Activated CD8-positive, alpha-beta memory T cell treated with anti-CD3 and anti-CD28 coated beads, Interleukin-2, amount 50 U/mL, for 48 hours (primary cell): ENCODE measurements at regions not wholly inside any gene's neighbourhood (a gene's known extent, or its start where the extent isn't known, plus 50 kb on each side); places are given as distances from the start of the nearest gene placed in this dataset.

Source experiments
- DNase-seq: peaks from one replicate; pipeline ENCODE4 v3.0.0-alpha.2; 2020

DNA sequence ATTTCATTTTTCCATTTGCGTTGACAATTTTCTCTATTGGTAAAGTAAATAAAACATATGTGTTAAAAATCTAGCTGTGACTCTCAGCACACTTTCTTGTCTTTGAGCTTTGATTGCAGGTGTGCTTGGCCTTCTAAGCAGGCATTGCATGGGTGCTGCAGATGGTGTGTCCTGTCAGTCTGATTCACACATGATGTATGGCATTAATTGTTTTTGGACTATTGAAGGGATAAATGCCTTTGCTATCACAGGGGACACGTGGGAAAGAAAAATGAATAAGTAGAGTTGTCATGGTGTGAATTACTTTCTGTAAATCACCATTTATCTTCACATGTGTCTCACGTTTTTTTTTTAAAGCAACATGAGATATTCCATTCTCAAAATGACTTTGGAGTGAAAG lies 211.3 kb upstream of the NAV3 start:
- no peak for DNase-seq

DNA sequence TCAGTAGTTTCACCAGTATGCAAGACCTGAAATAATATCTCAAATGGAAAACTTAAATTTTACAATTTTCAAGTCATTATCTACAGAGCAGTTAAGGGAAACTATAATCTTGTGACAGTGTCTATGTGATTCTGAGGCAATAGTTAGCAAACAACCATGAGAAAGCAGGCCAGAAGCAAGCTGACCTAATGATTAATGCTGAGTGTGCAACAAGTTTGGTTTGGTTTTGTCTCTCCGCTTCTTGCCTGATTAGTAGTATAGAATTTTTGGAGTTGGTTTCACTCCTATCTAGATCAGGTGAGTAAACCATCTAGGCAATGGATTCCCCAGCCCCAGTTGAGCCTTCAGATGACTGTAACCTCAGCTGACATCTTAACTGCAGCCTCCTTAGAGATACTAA lies 212.9 kb upstream of the NAV3 start:
- DNase-seq: no peak

DNA sequence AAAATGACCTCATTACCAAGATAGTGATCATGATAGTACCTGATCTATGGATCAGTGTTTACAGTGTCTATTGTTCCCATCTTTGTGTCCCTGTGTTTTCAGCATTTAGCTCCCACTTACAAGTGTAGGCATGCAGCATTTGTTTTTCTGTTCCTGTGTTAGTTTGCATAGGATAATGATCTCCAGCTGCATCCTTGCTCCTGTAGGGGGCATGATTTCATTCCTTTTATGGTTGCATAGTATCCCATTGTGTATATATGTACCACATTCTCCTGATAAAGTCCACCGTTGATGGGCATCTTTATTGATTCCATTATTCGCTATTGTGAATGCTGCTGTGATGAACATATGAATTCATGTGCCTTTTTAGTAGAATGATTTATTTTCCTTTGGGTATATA lies 215.4 kb upstream of the NAV3 start:
- no peak for DNase-seq

DNA sequence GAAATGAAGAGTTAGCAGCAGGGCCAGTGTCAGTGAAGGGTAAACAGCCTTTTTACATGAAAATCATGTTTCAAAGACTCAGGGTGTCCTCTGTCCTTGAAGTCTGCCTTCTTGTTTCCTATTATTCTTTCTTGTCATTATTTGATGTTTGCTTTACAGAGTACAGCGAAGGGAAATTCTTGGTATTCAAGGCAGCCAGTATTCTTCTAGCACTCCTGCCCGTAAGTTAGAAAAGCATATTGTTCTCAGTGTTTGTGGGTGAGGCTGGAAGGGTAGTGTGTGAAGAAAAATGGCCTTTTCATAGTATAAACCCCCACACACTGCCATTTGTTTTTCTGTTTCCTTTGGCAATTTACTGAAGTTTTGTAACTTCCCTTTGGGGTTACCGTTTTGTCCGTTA lies 217.3 kb upstream of the NAV3 start:
- no peak for DNase-seq

DNA sequence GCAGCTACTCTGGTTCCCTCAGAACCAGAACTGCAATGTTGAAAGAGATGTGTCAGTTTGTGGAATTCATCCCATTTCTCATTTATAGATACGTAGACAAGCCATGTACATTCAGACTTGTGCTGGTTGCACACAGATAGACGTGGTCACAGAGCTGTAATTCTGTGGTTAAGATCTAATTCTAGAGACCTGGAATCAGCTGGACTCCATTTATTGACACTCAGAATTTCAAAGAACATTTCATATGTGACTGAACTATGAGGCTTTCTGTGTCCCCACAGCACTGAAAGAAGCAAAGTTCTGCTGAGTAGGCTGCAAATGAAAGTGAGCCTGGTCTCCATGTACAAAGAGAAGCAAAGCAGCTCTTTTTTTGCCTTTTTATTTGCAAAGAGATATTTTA lies 220.2 kb upstream of the NAV3 start:
- DNase-seq: no peak

DNA sequence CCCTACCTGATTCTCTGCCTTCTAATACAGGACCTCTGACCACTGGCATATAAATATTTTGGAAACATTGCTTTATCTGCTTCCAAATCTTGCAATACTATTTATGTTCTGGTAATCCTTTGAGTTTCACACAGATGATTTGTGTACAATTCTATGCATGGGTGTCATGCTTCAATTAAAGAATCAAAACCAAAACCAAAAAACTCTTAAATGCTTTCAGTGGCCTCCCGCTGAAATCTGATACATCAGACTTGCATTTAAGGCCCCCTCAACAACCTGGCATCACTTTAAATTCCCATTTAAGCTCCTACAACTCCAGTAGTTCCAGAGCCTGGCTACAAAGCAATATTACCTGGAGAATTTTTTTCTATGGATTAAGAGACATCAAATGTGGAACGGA lies 221.7 kb upstream of the NAV3 start:
- no peak for DNase-seq

DNA sequence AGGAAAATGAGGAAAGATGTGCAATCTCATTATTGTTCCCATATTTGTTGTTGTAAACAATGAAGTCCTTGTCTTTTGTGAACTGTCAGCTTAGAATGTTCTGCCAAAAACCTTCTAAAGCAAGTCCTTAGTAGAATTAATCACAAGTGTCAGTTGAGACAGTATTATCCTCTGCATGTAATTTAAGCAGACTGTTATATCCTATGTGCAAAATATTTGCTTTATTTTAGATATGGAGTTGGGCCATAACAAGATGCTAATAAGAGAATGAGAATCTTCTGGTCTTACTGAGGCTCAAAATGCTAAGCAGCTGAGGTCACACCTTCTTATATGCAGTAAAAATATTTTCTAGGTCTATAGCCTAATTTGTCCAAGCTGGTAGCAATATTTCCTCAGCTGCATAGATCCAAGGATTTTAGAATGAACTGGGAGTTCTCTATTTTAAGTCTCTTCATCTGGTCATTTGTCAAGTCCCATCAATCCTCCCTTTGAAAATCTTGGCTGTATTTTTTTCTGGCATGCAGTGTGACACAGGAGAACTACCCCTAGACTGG lies 222.3 kb upstream of the NAV3 start:
- no peak for DNase-seq

DNA sequence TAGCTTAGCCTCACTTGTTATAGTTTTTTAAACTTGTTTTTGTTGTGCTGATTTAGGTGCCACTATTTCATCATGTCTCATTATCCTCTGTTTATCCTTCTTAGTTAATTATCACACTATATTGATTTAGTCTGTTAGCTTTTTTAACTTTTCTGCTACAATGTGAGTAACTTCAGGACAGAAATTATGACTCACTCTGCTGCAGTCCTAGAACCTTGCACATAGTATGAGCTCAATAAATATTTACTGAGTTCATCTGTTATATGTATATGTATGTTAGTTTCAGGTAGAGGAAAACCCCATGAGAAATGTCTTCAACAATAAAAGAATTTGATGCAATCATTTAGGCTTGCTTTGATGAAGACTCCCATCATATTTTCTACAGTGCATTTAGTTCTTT lies 224.3 kb upstream of the NAV3 start:
- DNase-seq: no peak

DNA sequence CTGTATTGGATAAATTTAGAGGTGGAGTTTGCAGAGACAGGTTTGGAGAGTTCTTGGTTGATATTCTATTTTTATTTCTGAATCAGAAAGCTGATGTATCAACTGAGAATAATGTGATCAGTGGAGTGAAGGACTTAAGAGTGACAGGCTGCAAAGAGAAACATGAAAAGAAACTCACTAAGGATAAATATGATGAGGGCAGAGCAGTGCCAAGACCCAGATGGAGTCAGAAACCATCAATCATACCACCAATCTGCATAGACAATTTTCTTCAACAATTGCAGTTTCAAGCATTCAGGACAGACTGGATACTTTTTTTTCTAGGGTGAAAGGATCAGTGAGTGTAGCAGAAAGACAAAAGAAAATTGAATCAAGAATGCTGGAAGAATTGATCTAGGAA lies 226.7 kb upstream of the NAV3 start:
- no peak for DNase-seq

DNA sequence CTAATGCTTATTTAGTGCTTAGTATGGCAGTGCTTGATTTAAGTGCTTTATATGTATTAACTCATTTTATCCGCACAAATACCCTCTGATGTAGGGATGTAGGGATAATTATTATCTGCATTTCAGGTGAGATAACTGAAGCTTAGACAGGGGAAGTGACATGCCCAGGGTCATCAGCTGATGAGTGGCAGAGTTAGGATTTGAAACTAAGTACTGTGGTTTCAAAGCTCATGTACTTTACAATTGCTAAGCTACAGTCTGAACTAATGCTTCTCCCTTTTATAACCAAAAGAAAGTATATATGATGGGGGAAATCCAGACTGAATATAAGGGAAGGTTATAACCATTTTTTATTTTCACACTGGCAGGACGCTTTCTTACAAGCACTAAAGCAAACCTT lies 229.6 kb upstream of the NAV3 start:
- DNase-seq: no peak

DNA sequence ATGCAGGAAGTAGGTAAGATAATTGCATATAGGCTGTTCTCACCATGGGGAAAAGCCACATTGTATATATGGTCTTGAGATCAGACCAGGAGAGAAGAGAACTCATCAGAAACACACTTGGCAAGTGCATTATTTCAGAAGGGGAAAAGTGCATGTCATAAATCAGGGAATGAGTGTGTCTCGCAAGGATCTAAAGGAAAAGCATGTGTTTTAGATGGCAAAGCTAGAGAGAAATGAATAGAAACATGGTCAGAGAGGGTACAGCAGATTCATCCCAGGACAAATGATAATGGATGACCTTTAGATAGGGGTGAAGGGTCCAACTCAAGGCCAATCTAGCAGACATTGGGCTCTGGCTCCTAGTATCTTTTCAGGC lies 230.2 kb upstream of the NAV3 start:
- no peak for DNase-seq

DNA sequence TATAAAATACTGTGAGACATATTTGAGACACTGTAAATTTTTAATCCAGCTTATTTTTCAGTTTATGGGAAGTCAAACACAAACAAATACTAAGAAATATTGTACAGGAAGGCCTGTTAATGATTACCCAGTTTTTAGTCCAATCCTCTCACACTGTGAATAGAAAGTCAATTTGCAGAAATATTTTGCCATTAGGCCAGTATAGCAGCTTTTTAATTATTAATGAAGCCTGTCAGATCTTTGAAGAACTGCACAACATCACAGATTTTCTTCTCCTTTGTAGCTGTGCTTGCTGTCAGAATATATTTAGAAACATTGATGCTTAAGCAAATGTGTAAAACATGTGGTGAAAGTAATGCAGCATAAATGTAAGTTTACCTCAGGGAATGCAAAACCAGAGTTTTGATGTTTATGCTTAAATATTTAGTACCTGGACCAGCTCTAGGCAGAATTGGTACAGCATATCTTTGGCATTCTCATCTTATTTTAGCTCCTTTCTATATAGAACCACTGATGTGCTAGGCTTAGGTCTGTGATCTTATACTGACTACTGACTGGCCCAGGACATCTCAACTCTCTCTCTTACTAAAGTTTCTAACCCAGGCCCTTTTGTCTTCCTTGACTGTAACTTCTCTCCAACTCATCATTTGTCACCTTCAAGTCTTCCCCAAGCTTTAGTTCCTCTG lies 230.8 kb upstream of the NAV3 start:
- DNase-seq: no peak

DNA sequence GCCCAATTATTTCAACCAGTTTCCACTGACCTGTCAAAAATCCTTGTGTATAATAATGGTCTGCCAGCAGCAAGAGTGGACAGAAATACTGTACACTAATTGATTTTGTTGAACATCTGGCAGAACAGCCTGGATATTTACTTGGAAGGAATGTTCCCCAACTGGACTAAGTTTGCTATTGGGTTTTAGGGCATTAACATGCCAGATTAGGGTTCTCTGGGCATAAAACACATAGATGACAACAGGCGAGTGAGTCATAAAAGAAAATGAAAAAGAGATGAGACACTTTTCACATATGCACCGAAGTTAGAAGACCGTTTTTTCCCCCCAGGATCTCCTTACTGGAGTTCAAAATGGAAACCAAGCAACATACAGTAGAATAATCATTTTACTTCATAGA lies 236.3 kb upstream of the NAV3 start:
- no peak for DNase-seq

DNA sequence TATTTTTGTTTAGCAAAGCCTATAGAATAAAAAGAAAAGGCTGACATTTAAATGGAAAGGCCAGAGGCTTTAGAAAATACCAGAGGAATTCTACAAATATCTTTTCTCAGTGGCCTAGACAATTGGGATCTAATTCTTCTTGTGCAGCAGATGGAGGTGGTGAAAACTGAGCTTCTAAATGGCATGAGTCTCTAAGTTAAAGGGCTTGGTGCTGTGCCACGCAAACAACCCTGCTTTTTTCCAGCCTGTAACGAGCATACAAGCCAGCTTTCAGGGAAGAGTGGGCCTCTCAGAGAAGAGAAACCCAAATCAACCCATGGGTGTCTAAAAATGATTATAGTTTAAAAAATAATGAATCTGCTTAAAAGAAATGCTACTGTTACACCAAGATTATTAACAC lies 237.9 kb upstream of the NAV3 start:
- DNase-seq: no peak

DNA sequence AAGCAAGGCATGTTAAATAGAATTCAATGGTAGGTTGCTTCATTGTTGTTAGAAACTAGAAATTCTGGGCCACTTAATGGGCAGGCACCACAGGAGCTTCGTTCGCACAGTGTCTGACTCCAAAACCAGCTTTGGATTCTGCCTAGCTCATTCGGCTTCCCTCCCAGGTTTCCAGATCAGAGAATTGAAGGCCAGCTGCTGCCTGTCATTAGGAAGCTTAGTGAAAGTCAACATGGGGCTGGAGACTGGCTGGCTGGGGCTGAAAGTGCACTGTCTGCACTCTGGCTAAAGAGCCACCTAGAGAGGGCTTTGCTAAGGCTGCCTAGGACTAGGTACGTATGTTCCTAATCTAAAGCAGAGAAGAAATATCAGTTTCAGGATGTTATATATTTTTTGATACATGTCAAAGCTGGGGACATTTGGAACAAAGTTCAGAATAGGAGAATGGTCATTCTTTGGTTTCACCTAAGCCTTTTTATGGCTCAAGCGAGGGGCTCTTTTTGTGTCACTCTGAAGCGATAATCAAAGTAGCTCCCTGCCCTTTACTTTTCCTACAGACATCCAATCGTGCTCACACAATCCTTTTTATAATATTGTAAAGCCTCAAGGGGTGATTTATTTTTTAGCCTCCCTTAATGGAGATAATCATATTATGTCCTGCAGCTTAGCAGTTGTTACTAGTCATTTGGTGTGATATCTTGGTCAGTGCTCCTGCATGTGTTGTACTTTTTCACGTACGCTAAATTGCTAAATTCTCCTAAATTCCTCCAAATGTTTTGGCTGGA lies 238.5 kb upstream of the NAV3 start:
- no peak for DNase-seq

DNA sequence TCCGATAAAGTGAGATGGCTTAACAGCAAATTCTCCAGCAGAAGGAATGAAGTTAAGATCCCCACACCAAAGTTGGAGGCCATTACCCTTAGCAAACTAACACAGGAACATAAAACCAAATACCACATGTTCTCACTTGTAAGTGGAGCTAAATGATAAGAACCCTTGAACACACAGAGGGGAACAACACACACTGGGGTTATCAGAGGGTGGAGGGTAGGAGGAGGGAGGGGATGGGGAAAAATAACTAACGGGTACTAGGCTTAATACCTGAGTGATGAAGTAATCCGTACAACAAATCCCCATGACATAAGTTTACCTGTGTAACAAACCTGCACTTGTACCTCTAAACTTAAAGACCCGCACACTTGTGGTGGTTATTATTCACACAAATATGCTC lies 240.4 kb upstream of the NAV3 start:
- DNase-seq: no peak

DNA sequence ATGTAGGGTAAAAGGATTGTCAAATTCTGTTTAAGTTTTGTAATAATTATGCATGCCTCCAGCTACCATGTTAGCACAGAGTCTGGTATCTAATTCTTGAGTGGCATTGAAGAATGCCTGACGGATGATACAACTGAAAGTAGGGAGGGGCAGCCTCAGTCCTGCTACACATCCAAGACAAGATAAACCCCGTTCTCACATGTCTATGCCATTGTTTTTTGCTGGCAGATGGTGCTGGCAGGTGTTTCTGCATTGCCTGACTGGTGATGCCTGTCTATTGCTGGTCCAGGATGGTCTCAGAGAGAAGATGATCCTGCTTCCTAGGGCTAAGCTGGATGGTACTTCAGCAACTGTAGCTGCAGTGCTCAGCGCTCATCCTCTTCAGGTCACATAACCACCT lies 245.8 kb upstream of the NAV3 start:
- DNase-seq: no peak

DNA sequence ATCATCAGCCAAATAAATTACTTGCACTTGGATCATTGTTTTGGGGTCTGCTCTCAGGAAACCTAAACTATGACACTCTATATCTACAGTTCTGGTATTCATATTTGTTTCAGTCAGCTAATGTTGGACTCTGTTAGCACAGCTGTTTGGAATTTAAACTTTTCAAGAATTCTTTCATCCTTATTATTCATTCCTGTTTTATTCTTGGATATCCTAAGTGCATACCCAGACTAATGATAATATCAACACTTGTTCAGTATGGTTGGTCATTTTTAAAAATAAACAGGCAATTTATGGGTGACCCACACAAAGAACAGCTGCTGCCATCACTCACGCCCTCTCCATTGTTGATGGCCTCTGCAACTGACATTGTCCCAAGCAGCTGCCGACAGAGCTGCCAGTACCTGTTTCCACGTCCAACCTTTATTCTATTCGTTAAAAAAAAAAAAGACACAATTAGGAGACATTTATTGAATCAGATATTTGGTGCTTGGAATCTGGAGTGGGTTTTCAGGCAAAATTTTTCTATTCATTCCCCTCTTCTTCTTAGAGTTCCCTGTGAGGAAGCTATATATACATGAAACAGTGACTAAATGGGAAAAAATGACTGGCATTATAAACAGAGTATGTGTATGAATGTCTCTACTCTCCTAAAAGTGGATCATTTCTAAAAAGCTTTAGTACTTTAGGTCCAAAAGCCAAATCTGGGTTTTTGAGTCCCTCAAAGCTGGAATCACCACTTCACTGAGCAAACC lies 252.1 kb upstream of the NAV3 start:
- no peak for DNase-seq

DNA sequence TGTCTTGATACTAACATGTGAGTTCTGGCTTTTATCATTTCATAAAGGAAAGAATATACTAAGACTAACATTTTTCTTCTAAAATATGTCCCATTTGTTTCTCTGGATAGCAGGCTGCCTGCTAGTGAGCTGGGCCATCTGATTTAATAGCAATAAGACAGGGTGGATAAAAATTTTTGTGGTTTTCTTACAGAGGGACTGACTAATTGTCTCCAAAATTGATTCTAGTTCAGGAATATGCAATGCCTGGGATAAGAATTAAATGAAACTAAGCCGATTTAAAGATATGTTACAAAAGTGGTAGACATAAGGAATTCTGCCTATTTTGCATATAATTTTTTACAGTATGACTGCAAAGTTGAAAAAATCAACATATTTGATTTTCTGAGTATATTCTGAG lies 252.9 kb upstream of the NAV3 start:
- no peak for DNase-seq

DNA sequence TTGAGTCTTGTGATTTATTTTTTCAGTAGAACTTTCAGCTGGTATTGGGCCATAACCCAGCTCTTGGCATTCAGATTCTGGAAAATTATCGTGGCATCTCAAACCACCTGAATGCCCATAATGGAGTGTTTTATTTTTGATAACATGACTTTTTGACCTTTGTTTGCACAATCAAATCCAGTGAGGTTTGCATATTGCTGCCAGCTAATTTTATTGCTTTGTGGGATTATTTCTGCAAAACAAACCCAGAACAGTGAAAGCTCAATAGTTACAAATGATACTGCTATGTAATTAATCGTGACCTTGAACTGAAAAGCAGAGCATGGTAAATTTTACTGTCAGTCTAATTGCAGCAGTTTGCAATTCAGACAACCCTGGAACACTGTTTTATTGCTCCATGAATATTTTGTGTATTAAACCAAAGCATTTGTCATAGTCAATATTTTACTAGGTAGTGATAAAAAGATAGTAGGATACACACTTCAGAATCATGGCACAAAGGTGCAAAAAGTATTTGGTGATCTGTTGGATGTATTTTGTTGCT lies 255.2 kb upstream of the NAV3 start:
- DNase-seq: no peak

DNA sequence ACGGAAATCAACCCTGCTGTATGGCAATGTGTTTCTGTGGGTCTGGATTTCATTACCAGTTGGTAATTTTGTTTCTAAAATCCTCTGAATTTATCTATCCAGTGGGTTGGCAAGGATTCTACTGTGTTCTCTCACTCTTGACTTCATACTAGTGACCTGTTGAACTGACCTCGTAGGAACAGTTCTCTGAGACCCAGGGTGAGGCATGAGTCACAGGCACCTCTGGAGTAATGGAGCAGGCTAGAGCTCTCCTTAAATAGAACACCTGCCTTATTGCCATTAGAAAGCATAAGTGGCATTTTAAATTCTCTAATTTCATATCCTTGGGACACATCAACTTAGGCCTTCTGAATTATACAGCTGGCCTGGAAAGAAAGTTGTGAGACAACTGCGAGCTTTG lies 258.3 kb upstream of the NAV3 start:
- no peak for DNase-seq

DNA sequence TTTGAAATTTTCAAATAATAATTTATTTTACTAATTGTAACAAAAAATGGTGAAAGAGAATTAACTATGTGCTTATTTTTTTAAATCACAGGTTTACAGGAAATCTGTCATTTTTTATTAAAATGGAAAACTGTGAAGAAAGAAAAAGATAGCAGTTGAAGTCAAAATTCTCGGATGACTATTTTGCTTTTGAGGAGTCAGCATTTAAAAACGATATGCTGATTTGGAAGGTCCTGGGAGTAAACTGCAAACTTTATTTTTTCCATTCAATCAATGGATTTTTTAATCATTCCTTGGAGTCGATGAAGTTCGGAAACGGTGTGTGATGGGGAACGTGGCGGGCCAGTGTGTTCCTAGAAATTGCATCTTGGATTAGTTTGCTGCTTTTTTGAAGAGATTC lies 258.9 kb upstream of the NAV3 start:
- no peak for DNase-seq

DNA sequence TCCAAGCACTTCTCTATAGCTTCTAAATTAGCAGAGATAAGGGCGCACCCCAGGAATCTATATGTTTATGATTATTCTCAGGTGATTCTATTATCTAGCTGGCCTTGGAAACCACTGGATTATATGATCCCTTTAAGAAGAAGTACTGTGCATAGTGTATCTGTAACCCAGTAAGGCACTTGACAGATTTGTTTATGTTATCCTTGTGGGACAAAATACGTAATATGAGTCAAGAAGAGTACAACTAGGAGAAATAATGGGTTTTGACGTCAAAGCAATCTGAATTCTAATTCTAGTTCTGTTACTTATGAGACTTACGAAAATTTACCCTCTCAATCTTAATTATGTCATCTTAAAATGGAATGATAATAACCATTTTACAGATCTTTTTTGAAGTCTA lies 259.6 kb upstream of the NAV3 start:
- DNase-seq: no peak

DNA sequence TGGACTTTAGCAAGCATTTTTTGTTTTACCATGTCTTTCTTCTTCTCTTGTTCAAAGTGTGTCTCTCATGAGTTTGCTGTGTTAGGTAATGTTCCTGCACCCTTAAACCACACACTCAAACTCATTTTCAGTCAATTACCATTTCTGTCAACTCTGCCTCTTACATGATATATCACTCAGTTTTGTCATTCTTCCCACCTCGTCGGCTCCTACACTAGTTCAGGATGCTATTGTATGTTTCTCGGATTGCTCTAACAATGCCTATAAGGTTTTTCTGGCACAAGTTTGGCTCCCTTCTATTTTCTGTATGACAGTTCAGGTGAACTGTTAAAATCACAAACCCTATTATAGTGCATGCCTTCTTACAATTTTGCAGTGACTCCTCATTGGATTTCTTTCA lies 260.8 kb upstream of the NAV3 start:
- no peak for DNase-seq
